ENCODE measurements at regions not wholly inside any gene's neighbourhood (a gene's known extent, or its start where the extent isn't known, plus 50 kb on each side); places are given as distances from the start of the nearest gene placed in this dataset.

- H3K9me3 ChIP-seq (ENCODE audit: low read depth, low read length, poor library complexity, severe bottlenecking), result no peaks in the 10 kb centered on the region
- no peak overlapping the region for H3K4me3 ChIP-seq (ENCODE audit: low read depth, low read length, poor library complexity, severe bottlenecking)
- ChIA-PET POLR2A (ENCODE audit: low non-redundant PET) (no interaction called here), CTCF (no interaction called here)
- H3K27ac ChIP-seq (ENCODE audit: low read depth, low read length, poor library complexity, severe bottlenecking), result no peak overlapping the region
- H3K36me3 ChIP-seq (ENCODE audit: insufficient read depth, low read length, poor library complexity, severe bottlenecking), result no peaks in the 10 kb centered on the region
- peak; percentile 16 for DNase-seq (ENCODE audit: low spot score)
- no peaks in the 10 kb centered on the region for H3K4me1 ChIP-seq (ENCODE audit: insufficient read depth, low read length, poor library complexity, severe bottlenecking)
- TF ChIP-seq CTCF (conservative IDR thresholded peaks at IDR 0.05; ENCODE audit: low read depth, low read length), result no peak
- TF ChIP-seq EZH2 (IDR thresholded peaks at IDR 0.05; ENCODE audit: borderline replicate concordance, low read depth, low read length, poor library complexity, severe bottlenecking), result no peak
- intact Hi-C loops (cut with micrococcal nuclease; ENCODE audit: unreplicated experiment), result no loop called here
- BruUV-seq (replicated peaks), result no TSS peak
- H3K27me3 ChIP-seq (replicated peaks; ENCODE audit: insufficient read depth, low read depth, low read length, poor library complexity), result no peaks in the 10 kb centered on the region
These were observed 104.7 kb upstream of the IFNGR1 start for GRCh38 chr6:137323860-137324259.

DNA sequence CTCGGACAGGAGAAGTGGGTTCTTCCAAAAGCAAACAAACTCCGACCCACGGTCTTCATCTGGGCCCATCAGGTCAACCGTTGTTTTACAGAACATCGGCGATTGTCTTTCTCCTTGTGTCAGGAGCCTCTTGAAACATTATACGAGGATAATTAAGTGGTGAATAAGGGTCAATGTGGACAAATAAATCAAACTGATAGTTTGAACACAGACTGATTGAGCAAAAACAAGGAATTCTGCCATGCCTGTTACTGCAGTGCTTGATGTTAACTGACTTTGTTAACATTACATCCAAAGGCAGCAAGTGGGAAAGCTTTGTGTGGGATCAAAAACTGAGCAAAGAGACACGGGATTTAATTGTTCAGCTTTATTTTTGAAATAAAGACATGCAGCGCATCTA, 101.1 kb upstream of the IFNGR1 start:
- Histone ChIP-seq H3K4me3 (ENCODE audit: low read depth, low read length, poor library complexity, severe bottlenecking) (no peak overlapping the region), H3K27me3 (replicated peaks; ENCODE audit: insufficient read depth, low read depth, low read length, poor library complexity) (no peaks in the 10 kb centered on the region), H3K9me3 (ENCODE audit: low read depth, low read length, poor library complexity, severe bottlenecking) (no peaks in the 10 kb centered on the region), H3K4me1 (ENCODE audit: insufficient read depth, low read length, poor library complexity, severe bottlenecking) (no peaks in the 10 kb centered on the region), H3K36me3 (ENCODE audit: insufficient read depth, low read length, poor library complexity, severe bottlenecking) (no peaks in the 10 kb centered on the region), H3K27ac (ENCODE audit: low read depth, low read length, poor library complexity, severe bottlenecking) (no peak overlapping the region)
- DNase-seq (ENCODE audit: low spot score), result no peak
- CTCF ChIA-PET, result no interaction called here
- intact Hi-C loops (cut with micrococcal nuclease; ENCODE audit: unreplicated experiment), result no loop called here
- POLR2A ChIA-PET (ENCODE audit: low non-redundant PET), result no interaction called here
- no peak for TF ChIP-seq CTCF (conservative IDR thresholded peaks at IDR 0.05; ENCODE audit: low read depth, low read length)
- no peak for TF ChIP-seq EZH2 (IDR thresholded peaks at IDR 0.05; ENCODE audit: borderline replicate concordance, low read depth, low read length, poor library complexity, severe bottlenecking)
- BruUV-seq (replicated peaks), result no TSS peak

- H3K4me1 ChIP-seq (ENCODE audit: insufficient read depth, low read length, poor library complexity, severe bottlenecking), result peaks cover 8% of the 10 kb centered on the region
- BruUV-seq (replicated peaks), result no TSS peak
- H3K36me3 ChIP-seq (ENCODE audit: insufficient read depth, low read length, poor library complexity, severe bottlenecking), result no peaks in the 10 kb centered on the region
- no peaks in the 10 kb centered on the region for H3K9me3 ChIP-seq (ENCODE audit: low read depth, low read length, poor library complexity, severe bottlenecking)
- ChIA-PET POLR2A (ENCODE audit: low non-redundant PET) (no interaction called here), CTCF (no interaction called here)
- intact Hi-C loops (cut with micrococcal nuclease; ENCODE audit: unreplicated experiment), result no loop called here
- TF ChIP-seq CTCF (conservative IDR thresholded peaks at IDR 0.05; ENCODE audit: low read depth, low read length) (no peak), EZH2 (IDR thresholded peaks at IDR 0.05; ENCODE audit: borderline replicate concordance, low read depth, low read length, poor library complexity, severe bottlenecking) (no peak)
- no peak for DNase-seq (ENCODE audit: low spot score)
- H3K27ac ChIP-seq (ENCODE audit: low read depth, low read length, poor library complexity, severe bottlenecking), result no peak overlapping the region
- H3K27me3 ChIP-seq (replicated peaks; ENCODE audit: insufficient read depth, low read depth, low read length, poor library complexity), result no peaks in the 10 kb centered on the region
- H3K4me3 ChIP-seq (ENCODE audit: low read depth, low read length, poor library complexity, severe bottlenecking), result no peak overlapping the region
These were observed 97.4 kb upstream of the IFNGR1 start for GRCh38 chr6:137316626-137317025.
